ENCODE measurements at regions not wholly inside any gene's neighbourhood (a gene's known extent, or its start where the extent isn't known, plus 50 kb on each side); places are given as distances from the start of the nearest gene placed in this dataset.

DNA sequence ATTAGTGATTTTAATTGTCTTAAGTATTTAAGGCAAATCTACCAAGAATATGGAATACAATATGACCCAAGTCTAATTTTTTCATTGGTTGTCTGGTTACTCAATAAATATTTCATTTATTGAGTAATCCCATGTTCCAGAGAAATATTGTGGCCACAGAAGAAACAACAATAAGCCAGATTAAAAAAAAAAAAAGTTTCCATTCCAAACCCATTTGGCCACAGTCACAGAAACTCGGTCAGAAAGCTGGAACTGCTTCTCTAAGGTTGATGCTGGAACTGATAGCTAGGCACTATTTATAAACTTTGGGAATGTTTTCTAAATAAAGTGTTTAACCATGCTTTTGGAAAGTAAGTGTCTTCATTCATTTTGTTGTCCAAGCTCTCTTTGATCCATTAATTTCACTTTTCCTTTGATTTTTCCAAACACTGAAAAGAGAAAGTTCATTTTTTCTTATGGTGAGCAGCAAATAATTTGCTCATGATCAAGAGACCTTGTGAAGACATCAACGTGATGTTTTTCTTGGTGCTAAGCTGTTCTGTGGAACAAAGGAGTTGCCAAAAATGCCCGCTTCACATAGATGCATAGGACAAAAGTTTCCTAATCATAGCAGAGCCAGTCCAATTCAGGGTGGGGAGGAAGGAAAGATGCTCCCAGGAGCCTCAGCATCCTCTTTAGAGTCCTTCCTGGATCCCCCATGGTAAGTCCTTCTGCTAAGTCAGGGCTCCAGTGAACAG is 72.1 kb upstream of the CCBE1 start:
- H3K4me3 ChIP-seq (ENCODE audit: low read depth, low read length), result no peak overlapping the region
- DNase-seq (ENCODE audit: low read depth), result no peak
- TF ChIP-seq, protein P1, sequence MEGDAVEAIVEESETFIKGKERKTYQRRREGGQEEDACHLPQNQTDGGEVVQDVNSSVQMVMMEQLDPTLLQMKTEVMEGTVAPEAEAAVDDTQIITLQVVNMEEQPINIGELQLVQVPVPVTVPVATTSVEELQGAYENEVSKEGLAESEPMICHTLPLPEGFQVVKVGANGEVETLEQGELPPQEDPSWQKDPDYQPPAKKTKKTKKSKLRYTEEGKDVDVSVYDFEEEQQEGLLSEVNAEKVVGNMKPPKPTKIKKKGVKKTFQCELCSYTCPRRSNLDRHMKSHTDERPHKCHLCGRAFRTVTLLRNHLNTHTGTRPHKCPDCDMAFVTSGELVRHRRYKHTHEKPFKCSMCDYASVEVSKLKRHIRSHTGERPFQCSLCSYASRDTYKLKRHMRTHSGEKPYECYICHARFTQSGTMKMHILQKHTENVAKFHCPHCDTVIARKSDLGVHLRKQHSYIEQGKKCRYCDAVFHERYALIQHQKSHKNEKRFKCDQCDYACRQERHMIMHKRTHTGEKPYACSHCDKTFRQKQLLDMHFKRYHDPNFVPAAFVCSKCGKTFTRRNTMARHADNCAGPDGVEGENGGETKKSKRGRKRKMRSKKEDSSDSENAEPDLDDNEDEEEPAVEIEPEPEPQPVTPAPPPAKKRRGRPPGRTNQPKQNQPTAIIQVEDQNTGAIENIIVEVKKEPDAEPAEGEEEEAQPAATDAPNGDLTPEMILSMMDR (conservative IDR thresholded peaks at IDR 0.05; ENCODE audit: low read depth, low read length), result no peak

DNA sequence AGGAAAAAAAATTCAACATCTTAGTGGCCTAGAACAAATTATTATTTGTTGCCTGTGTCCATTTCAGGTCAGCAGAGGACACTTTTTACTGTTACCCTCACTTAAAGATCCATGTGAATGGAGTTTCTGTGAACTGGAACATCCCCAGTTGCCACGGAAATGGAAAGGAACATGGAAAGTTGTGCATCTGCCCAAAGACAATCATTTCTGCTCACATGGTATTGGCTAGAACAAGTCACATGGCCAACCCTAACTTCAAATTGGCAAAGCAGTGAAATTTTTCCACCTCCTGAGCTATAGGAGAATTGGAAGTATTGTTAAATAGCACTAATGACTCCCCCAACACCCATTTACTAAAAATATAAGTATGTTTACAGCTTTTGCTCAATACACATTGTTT is 71.2 kb upstream of the CCBE1 start:
- no peak for DNase-seq (ENCODE audit: low read depth)
- TF ChIP-seq, protein P1 (conservative IDR thresholded peaks at IDR 0.05; ENCODE audit: low read depth, low read length), result no peak

DNA sequence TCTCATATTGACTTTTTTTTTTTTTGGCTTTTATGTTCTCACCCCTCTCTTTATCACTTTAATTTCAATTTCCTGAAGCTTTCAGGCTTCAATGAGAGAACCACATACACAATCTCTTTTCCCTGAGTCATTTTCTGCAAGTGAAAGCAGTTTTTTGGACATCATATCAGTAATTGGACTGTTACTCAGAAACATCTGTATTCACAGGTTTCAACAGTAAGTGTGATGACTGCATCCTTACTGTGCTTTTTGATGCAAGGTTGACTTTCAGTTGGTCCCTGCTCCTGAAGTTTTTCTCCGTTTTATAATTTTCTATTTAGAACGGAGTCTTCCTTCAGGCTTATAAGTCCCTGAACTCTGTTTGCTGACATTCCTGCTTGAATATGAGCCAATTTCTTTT is 70.5 kb upstream of the CCBE1 start:
- H3K4me3 ChIP-seq (ENCODE audit: low read depth, low read length), result no peak overlapping the region
- DNase-seq (ENCODE audit: low read depth), result no peak
- TF ChIP-seq, protein P1 (conservative IDR thresholded peaks at IDR 0.05; ENCODE audit: low read depth, low read length), result no peak

More for the DNA sequence above, 71.2 kb upstream of the CCBE1 start:
- H3K4me3 ChIP-seq (ENCODE audit: low read depth, low read length), result no peak overlapping the region

DNA sequence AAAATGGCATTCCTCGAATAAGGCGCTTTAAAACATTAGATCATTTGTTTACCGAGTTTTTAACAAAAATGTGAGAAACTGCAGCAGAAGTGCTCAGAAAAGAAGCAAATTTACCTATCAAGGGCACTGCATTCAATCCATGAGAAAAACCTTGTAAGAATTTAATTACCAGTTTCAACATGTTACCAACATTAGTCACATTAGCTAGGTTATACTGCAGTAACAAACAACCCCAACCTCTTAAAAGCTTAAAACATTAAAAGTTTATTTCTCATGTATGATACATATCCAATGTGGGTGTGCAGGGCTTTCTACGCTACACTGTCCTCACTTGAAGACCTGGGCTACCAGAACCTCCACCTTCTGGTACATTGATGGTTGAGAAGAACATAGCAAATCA is 68.1 kb upstream of the CCBE1 start:
- TF ChIP-seq, protein P1 (conservative IDR thresholded peaks at IDR 0.05; ENCODE audit: low read depth, low read length), result no peak
- no peak overlapping the region for H3K4me3 ChIP-seq (ENCODE audit: low read depth, low read length)
- no peak for DNase-seq (ENCODE audit: low read depth)

DNA sequence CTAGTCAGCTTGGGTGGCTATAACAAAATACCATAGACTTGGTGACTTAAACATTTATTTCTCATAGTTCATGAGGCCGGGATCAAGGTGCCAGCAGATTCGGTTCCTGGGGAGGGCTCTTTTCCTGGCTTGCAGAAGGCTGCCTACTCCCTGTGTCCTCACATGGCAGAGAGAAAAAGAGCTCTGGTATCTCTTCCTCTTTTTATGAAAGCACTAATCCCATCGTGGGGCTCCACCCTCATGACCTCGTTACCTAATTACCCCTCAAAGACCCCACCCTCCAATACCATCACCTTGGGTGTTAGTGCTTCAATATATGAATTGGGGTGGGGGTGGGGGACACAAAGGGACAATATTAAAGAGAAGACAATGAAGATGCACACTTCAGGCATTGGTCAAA is 67.1 kb upstream of the CCBE1 start:
- H3K4me3 ChIP-seq (ENCODE audit: low read depth, low read length), result no peak overlapping the region
- TF ChIP-seq, protein P1 (conservative IDR thresholded peaks at IDR 0.05; ENCODE audit: low read depth, low read length), result no peak
- no peak for DNase-seq (ENCODE audit: low read depth)

DNA sequence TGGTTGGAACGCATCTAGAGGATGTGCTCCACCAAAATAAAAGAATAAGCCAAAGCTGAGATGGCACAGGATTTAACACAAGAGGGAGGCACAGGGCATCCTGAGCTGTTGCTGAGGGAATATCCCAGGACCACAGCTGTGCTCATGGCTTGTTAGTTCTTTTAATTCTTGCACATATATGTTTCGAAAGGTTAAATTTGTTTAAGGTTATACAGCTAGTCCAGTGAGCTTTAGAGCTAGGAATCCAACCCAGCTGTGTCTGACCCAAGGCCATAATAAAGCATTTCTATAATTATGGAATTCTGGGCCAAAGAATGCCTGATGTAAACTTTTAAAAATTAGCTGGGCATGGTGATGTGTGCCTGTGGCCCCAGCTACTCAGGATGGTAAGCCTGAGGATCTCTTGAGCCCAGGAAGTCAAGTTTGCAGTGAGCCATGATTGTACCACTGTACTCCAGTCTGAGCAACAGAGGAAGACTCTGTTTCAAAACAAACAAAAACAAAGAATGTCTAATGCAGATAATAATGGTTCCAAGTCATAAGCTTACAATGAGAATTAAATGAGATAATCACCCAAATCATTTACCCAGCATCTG is 66.4 kb upstream of the CCBE1 start:
- no peak for DNase-seq (ENCODE audit: low read depth)
- TF ChIP-seq, protein P1 (conservative IDR thresholded peaks at IDR 0.05; ENCODE audit: low read depth, low read length), result no peak
- H3K4me3 ChIP-seq (ENCODE audit: low read depth, low read length), result no peak overlapping the region

Data from epithelial cell of proximal tubule (primary cell).